CD4-positive, alpha-beta T cell treated with Interleukin-10 for 1 hour (primary cell): ENCODE measurements at regions not wholly inside any gene's neighbourhood (a gene's known extent, or its start where the extent isn't known, plus 50 kb on each side); places are given as distances from the start of the nearest gene placed in this dataset.

Source experiments
- DNase-seq: peaks from one replicate; pipeline ENCODE4 v3.0.0-alpha.2; 2020

DNA sequence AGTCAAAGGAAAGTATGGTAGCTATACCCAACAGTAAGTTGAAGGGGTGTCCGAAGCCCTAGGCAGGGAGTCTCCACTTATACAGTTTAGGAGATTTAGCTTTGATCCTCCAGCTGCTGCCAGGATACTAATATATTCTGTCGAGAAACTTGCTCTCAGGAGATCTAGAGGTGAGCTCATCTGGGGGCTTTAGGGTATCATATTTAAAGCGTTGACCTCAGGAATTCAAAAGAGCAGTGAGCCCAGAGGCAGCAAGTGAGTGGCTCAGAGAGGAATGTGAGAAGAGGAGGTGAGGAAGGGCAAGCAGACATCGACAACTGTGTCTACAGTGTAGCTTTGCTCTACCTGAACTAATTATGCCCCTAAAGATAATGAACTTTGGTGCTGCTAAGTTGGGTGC lies 245.1 kb upstream of the LRTM1 start:
- no peak for DNase-seq

GRCh38 chr3:55170444-55170843 lies 242.6 kb upstream of the LRTM1 start:
- no peak for DNase-seq

- no peak for DNase-seq
Observed at GRCh38 chr3:55169608-55170072, 241.8 kb upstream of the LRTM1 start.

GRCh38 chr3:55169161-55169560 lies 241.3 kb upstream of the LRTM1 start:
- DNase-seq = no peak

- DNase-seq = no peak
Observed at GRCh38 chr3:55167586-55168317, 239.9 kb upstream of the LRTM1 start.

GRCh38 chr3:55166576-55167555 lies 239.0 kb upstream of the LRTM1 start:
- DNase-seq = no peak

- DNase-seq = no peak
Observed at GRCh38 chr3:55165704-55166405, 238.0 kb upstream of the LRTM1 start.

GRCh38 chr3:55165278-55165677 lies 237.4 kb upstream of the LRTM1 start:
- no peak for DNase-seq

GRCh38 chr3:55164876-55165275 lies 237.0 kb upstream of the LRTM1 start:
- no peak for DNase-seq

DNA sequence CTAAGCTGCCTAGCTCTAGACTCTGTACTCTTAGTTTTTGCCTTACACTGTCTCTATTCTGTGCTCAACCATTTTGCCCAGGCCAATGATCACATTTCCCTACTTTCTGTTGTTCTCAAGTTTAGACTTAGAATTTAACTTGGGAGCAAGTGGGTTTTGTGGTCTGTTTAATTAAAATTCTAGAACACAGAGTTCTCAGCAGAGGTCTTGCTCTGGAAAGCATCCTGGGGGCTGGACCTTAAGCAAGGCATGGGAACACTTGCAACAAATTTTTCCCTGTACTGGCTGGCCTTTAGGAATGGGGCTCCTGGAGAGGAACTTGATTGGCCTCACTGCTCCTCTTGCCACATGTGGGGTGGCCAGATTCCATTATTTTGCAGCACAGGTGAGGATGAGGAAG lies 236.3 kb upstream of the LRTM1 start:
- no peak for DNase-seq

DNA sequence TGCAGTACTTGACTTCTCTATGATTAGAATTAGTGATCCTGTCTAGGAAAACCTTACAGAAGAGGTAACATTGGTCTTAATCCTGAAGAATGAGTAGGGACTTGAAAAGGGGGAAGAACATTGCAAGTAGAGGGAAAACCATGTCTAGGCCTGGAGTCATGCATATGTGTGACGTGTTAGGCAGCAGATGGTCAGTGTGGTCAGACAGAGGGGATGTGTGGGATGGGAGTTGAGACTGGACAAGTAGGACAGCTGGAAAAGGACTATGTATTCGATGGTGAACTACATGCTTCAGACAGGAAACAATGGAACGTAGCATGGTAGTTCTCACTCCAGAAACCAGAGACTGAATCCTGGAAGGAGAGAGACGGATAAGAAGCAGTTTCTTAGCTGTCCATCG lies 235.6 kb upstream of the LRTM1 start:
- DNase-seq = no peak

GRCh38 chr3:55162031-55162795 lies 234.4 kb upstream of the LRTM1 start:
- no peak for DNase-seq

DNA sequence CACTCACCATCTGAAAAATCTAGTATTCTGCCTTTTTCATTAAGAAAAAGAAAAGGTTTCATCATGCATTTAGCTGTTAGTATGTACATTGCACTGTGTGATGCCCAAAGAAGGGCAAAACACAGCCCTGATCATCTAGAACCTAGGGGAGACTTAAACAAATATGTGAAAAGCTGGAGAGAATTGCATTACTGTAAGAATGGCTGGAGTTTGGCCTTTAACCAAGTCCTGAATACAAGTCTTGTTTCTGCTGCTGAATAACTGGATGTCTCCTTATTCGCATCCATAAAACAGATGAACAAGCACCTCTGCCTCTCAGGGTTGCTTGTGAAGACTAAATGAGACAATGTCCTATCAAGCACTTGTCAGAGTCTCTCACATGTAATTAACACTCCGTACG lies 233.4 kb upstream of the LRTM1 start:
- DNase-seq = no peak

DNA sequence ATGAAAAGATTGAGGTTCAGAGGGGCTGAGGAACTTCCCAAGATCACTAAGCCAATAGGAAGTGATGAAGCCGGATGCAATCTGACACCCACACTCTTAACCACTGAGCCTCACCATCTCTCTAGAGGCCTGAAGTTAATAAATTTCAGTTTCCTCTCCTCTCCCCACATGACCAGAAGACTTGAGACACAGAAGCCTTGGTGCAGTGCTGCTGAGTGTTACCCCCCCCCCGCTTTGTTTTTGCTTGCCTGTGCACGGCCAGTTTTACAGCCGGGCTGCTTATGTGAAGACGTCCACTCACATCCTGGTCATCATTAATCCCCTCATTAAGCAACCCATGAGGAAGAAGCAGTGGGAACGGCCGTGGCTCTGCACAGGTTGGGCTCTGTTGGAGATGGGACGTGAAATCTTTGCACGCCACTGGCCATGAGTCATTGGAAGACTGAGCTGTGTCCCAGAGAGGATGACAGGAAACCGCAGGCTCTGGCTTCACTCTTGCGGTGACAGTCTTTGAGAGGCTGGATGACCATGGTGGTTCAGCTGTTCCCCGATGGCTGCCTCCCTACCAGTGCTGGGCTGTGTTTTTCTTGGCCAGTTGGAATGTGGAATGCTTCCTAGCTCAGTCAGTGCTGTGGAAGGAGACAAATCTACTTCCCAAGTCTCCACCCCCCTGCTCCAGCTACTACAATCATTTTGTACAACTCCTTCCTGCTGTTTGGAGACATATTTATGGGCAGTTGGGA lies 232.6 kb upstream of the LRTM1 start:
- DNase-seq = no peak

DNA sequence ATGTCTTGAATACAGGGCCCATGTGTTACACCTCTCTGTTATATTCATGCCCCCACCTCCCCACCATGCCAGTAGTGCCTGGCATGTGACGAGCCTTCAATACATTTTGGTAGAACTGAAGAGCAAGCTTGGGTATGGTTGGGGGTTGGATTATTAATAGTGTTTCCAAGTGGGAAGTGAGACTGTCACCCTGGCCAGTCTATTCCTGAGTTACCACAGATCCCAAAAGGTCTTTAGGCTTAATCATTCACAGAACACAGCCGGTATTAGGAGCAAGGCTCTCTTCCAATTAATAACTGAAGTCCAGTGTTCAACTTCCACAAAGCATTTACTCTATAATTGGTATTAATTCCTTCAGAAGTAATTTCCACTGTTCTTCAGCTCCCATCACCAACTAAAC lies 231.9 kb upstream of the LRTM1 start:
- DNase-seq = no peak

DNA sequence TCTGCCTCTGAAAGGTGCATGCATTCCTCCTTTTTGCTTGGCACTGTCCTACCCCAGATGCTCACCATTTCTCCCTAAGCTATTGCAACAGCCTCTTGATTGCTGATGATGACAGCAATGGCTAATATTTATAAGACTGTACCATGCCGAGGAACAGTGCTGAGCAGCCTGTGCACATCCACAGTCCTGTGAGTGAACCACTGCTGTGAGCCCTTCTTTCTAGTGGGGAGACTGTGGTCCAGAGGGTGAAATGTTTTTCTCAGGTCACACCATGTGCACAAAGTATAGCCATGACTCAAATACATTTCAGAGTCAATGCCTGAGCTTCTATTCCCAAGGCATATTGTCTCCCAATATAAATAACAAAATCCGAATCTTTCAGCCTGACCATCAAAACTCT lies 231.2 kb upstream of the LRTM1 start:
- DNase-seq = no peak

DNA sequence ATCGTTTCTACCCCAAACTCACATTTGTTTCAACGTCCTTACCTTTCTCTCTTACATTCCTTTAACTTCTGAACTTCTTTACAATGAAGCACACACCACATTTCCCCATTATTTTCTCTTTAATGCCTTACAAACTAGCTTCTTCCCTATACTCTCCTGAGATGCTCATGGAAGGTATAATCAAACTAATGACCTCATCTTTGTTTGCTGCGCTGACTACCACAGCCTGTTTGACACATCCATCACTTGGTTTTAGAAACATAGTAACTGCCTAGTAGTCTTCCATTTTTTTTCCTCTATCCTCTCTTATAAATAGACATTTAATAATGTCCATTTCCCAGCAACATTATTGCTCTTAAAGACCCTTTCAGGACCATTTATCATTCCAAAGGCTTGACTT lies 230.5 kb upstream of the LRTM1 start:
- no peak for DNase-seq

DNA sequence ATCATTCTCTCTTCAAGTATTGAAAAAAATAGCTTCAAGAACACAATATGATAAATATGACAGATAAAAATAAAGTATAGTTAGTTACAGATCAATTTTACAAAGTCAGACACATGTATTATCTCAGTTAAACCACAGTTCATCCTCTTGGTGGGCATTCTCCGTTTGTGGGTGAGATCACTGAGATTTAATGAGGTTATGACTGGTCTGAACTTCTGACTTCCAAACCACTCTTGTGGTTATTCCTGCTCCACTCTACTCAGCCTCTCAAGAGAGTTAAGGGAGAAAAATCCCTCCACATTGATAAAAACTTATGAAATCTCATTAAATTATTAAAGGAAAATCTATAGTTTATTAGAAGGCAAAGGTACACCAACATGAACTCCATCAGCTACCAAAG lies 229.9 kb upstream of the LRTM1 start:
- no peak for DNase-seq

DNA sequence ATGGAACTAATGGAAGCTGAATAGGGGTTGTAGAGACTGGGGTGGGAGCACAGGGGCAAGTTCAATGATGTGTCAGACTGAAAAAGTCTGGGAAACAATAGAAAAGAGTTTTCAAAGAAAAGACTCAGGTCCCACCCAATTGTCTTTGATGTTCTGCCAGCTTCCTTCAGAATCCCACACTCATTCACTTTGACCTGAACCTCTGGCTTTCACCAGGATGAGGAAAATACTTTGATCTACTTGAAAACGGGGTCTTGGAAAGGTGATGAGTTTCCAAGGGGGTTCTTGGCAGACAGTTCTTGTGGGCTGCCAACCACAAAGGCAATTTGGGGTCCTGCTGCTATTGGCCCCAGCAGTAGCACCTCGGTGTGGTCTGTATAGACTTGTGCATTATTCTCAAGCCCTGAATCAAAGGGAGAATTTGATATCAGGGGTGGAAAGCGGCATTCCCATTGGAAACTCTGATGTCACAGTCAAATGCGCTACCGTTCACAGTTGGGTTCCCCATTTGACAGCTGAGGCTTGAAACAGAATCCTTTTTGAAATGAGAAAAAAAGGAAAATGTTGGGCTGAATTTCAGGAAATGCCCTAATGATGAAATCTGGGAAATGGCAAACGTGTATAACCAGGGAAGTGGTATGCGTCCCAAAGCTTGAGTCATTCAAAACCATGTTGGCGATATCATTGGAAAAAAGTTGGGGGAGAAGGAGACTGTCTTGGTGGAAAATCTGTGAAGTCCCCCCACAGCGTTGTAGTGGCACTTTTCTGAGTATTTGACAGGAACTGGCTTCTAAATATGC lies 229.2 kb upstream of the LRTM1 start:
- DNase-seq = no peak

GRCh38 chr3:55147856-55148720 lies 220.2 kb upstream of the LRTM1 start:
- no peak for DNase-seq
